Prostate gland (tissue), 2 donors: ENCODE measurements at regions not wholly inside any gene's neighbourhood (a gene's known extent, or its start where the extent isn't known, plus 50 kb on each side); places are given as distances from the start of the nearest gene placed in this dataset.

Experiments used
- CTCF ChIP-seq, 4 experiments: fragments of 200-600 bp in 2 of 4; fragments of 450-650 bp in 2 of 4; sonication (generic) in 2 of 4; IDR thresholded peaks; 1 replicate in 3 of 4; 2 replicates in 1 of 4; pipeline ENCODE4 v1.5.1; 2016 to 2019; ENCODE audit warnings: antibody characterized with exemption in 4 of 4, mild to moderate bottlenecking in 2 of 4, moderate library complexity in 2 of 4
- POLR2A ChIP-seq: fragments of 450-650 bp; IDR thresholded peaks from one replicate; pipeline ENCODE4 v1.6.1; 2016; ENCODE audit warnings: antibody characterized with exemption, mild to moderate bottlenecking
- POLR2AphosphoS5 ChIP-seq: sonication (generic); formaldehyde crosslinking; IDR thresholded peaks from one replicate; pipeline ENCODE4 v1.6.1; 2017; ENCODE audit warnings: antibody characterized with exemption

- no peak for TF ChIP-seq CTCF (IDR thresholded peaks at IDR 0.05)
- TF ChIP-seq POLR2AphosphoS5: no peak
- no peak for TF ChIP-seq POLR2A
These were observed 229.6 kb upstream of the ZNF217 start for GRCh38 chr20:53823121-53823764.
